HG03196 (cell line): ENCODE measurements at regions not wholly inside any gene's neighbourhood (a gene's known extent, or its start where the extent isn't known, plus 50 kb on each side); places are given as distances from the start of the nearest gene placed in this dataset.
A peak's percentile ranks its signal among the peaks of the same experiment; 100 is the strongest.
"Not testable (repeated sequence)": the region's sequence is repeated elsewhere in the genome, so short reads cannot be mapped to it uniquely, and the experiment has no call there.

Experiments
- ATAC-seq: cut with Tn5 transposase; IDR thresholded peaks from one replicate; pipeline ENCODE4 v1.9.1; 2021; ENCODE audit not compliant: unreplicated experiment

DNA sequence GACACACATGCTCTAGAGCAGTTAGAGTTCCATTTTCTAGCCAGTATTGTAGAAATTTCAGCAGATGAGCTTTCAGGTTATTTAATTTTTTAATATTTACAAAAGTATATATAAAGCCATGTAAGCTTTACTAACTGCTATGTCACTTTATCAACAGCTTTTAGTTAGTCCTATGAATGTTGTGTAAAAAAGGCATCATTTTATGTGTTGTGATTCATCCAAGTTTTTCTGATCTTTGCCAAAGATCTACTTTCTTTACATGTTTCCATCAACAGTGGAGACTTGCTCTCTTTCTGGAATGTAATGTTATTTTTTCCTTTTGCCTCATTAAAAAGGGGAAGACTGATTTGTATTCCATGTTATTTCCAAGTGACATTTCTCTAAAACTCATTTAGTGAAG lies 125.2 kb upstream of the TFPI start:
- no peak for ATAC-seq

GRCh38 chr2:187684174-187684573 lies 129.9 kb upstream of the TFPI start:
- no peak for ATAC-seq

DNA sequence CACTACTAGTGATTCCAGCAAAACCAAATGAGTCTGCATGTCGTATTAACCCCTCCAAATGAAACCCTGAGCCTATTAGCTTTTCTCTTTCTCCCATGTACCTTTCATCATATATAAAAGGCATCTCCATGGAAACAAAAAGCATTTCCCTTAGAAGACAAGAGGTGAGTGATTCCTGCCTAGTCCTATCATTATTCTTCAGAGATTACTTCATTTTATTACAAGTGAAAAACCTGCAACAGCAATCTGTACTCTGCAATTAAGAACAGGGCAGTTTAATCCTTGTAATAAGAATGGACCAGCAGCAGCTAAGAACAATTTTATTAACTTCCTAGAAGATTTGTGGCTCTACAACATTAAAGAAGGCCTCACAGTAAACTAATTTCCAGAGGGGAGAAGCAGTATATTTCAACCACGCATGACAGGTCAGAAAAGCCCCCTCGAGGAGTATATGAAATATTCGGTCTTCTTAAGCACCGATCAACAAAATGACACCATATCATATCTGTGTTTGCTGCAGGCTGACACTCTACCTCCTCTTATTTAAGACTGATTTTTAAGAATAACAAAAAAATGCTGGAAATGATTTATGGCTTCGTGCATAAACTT lies 132.3 kb upstream of the TFPI start:
- no peak for ATAC-seq

DNA sequence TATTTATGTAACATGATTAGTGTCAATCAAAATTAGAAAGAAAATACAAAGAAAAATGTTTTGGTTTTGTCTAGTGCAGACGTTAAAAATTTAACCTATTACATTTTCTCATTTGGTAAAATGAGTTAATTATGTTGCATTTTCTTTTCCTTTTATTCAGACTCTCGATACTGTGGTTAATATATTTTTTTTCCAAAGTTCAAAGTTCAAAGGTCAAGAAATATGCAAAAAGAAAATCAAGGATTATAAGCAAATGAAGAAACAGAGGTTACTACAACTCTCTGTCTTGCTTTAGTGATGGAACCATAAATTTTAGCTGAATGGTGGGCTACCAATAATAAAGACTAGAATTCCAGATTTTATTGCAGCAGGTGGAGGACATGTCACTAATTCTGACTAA lies 133.3 kb upstream of the TFPI start:
- no peak for ATAC-seq

DNA sequence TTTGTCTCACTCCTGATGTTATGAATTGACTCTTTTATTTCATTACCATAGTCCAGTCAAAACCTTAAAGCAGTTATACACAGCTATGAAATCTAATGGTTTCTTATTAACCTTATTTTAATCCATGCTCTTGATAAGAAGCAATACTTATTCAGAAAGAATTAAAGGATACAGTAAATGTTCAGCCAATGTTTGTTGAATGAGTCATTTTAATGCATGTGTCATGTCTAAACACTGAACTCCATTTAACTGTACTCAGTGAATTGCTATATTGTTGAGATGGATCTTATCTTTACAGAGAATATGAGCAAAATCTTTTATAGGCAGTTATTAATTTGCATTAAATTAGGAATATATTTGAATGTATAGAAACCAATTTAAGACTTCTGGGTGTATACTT lies 135.1 kb upstream of the TFPI start:
- ATAC-seq = no peak

- ATAC-seq = no peak
Observed at GRCh38 chr2:187693923-187694322, 139.7 kb upstream of the TFPI start.

DNA sequence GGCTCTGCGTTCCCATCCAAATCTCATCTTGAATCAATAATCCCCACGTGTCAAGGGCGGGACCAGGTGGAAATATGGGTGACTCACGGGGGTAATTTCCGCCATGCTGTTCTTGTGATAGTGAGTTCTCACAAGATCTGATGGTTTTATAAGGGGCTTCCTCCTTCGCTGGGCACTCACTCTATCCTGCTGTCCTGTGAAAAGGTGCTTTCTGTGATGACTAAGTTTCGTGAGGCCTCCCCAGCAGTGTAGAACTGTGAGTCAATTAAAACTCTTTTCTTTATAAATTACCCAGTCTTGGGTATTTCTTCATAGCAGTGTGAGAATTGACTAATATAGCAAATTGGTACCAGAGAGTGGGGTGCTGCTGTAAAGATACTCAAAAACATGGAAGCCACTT lies 142.4 kb upstream of the TFPI start:
- not testable (repeated sequence) for ATAC-seq

DNA sequence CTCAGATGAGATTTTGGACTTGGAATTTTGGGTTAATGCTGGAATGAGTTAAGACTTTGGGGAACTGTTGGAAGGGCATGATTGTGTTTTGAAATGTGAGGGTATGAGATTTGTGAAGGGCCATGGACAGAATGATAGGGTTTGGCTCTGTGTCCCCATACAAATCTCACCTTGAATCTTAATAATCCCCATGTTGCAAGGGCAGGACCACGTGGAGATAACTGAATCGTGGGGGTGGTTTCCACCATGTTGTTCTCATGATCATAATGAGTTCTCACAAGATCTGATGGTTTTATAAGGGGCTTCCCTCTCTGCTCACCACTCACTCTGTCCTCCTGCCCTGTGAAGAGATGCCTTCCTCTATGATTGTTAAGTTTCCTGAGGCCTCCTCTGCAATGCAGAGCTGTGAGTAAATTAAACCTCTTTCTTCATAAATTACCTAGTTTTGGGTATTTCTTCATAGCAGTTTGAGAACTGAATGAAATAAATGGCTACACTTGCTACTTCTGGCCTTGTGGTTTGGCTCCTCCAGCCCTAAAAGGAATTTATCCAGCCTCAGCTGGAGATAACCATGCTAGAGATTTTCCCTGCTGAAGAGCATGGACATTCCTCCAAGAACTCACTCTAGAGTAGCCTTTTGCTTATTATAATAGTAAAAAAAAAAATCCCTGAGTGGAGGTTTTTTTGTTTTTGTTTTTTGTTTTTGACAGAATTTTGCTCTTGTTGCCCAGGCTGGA lies 144.3 kb upstream of the TFPI start:
- ATAC-seq = no peak

GRCh38 chr2:187702157-187702556 lies 147.9 kb upstream of the TFPI start:
- no peak for ATAC-seq

DNA sequence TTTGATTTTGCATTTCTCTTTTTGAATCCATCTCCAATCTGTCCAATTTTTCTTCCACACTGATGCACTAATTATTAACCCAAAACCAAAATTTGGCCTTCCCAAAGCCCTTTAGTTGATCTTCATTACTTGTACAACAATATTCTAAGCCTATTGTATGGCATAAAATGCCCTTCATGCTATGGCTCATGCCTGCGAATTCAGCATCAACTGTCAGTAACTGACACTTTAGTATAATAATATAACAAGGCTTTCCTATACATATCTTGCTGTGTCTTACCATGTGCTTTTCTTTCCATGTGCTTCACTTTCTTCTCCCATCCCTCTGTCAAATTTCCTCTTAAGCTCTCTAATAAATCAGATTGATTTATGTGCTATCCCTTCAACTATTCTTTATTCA lies 154.0 kb upstream of the TFPI start:
- no peak for ATAC-seq

- no peak for ATAC-seq
Observed at GRCh38 chr2:187709065-187709464, 154.8 kb upstream of the TFPI start.

DNA sequence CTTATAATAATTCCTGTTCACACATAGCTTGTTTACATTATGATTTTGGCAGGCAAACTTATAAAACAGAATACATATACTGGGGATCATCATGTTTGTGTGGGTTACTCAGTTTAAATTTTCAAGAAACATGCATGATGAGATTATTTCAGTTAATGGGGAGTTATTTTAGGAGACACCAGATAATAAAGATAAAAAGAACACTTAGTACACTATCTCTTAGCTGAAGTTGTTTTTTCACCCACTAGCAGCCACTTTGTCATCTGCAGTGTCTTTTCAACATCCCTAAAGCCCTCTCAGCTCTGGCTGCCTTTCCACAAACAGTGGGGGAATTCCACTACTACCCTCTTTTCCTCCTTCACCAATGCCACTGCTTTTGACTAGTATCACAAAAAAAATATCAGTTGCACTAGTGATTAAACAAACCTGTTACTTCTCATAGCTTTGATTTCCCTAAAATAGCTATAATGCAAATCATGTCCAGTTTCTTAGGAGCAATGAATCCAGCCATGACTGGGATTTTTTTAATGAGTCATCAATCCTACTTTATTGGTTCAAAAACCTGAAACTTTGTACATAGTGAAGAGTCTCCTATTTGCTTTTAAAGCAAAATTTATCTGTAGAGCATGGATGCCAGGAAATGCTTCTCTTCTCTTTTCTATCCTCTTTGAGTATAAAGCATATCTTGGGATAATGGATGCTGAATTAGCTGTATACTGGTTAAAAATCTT lies 156.7 kb upstream of the TFPI start:
- no peak for ATAC-seq

- ATAC-seq = no peak
Observed at GRCh38 chr2:187715590-187715989, 161.4 kb upstream of the TFPI start.

- ATAC-seq = no peak
Observed at GRCh38 chr2:187716301-187716700, 162.1 kb upstream of the TFPI start.

DNA sequence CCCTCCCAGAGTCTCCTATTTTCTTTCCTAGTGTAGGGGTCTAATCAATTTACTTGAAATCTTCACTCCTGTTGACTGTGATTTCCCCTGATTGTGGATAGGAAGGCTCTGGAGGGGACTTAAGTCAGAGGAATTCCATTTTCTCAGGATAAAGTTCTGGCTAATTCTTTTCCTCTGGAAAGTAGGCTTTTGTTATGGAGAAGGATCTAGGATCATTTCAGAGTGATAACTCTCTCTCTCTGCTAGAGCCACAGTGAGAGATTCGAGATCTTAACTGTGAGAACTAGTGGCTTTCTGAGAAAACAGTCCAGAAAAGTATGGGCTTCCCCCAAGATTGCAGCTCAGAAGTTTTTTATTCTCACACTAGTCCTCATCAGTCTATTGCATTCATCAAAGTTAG lies 163.9 kb upstream of the TFPI start:
- ATAC-seq = no peak

GRCh38 chr2:187719510-187719909 lies 165.3 kb upstream of the TFPI start:
- ATAC-seq = no peak

GRCh38 chr2:187748958-187749357 lies 194.7 kb upstream of the TFPI start:
- no peak for ATAC-seq

- no peak for ATAC-seq
Observed at GRCh38 chr2:187749804-187750431, 195.7 kb upstream of the TFPI start.

DNA sequence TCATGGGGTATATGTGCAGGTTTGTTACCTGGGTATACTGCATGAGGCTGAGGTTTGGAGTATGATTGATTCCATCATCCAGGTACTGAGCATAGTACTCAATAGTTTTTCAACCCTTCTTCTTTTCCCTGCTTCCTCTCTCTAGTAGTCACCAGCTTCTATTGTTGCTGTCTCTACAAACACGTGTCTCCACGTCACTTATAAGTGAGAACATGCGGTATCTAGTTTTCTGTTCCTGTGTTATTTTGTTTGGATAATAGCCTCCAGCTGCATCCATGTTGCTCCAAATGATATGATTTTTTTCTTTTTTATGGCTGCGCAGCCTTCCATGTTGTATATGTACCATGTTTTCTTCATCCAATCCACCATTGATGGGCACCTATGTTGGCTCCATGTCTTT lies 214.8 kb upstream of the TFPI start:
- ATAC-seq = no peak

GRCh38 chr2:187769437-187769836 lies 215.2 kb upstream of the TFPI start:
- ATAC-seq = no peak

GRCh38 chr2:187774551-187775071 lies 220.4 kb upstream of the TFPI start:
- peak; percentile 55 for ATAC-seq

- ATAC-seq = no peak
Observed at GRCh38 chr2:187775196-187775595, 221.0 kb upstream of the TFPI start.
